Activated naive CD8-positive, alpha-beta T cell treated with anti-CD3 and anti-CD28 coated beads for 36 hours (primary cell): ENCODE measurements at regions not wholly inside any gene's neighbourhood (a gene's known extent, or its start where the extent isn't known, plus 50 kb on each side); places are given as distances from the start of the nearest gene placed in this dataset.

ENCODE experiments used
- DNase-seq: peaks from one replicate; pipeline ENCODE4 v3.0.0; 2021
- H3K27ac Mint-ChIP-seq: one replicate; pipeline ENCODE4 v1.8.0; 2022; ENCODE audit warnings: mild to moderate bottlenecking, moderate library complexity, mixed read lengths
- H3K27me3 Mint-ChIP-seq: one replicate; pipeline ENCODE4 v1.8.0; 2022; ENCODE audit warnings: mild to moderate bottlenecking, mixed read lengths
- H3K36me3 Mint-ChIP-seq: one replicate; pipeline ENCODE4 v1.8.0; 2021; ENCODE audit warnings: mild to moderate bottlenecking, mixed read lengths
- H3K4me1 Mint-ChIP-seq: one replicate; pipeline ENCODE4 v1.8.0; 2021; ENCODE audit warnings: mixed read lengths
- H3K4me3 Mint-ChIP-seq: one replicate; pipeline ENCODE4 v1.8.0; 2022; ENCODE audit warnings: mild to moderate bottlenecking, moderate library complexity, mixed read lengths
- H3K9me3 Mint-ChIP-seq: one replicate; pipeline ENCODE4 v1.8.0; 2022; ENCODE audit warnings: mixed read lengths

- Mint-ChIP-seq H3K4me3 (no peak overlapping the region), H3K36me3 (no peaks in the 10 kb centered on the region), H3K9me3 (no peaks in the 10 kb centered on the region), H3K27ac (no peak overlapping the region), H3K27me3 (no peaks in the 10 kb centered on the region), H3K4me1 (no peaks in the 10 kb centered on the region)
- DNase-seq, result no peak
Observed at GRCh38 chr2:16408331-16409005, 257.2 kb downstream of the CYRIA start.

- Mint-ChIP-seq H3K27me3 (no peaks in the 10 kb centered on the region), H3K4me3 (no peak overlapping the region), H3K9me3 (no peaks in the 10 kb centered on the region), H3K27ac (no peak overlapping the region), H3K36me3 (no peaks in the 10 kb centered on the region), H3K4me1 (no peaks in the 10 kb centered on the region)
- no peak for DNase-seq
Observed at GRCh38 chr2:16407358-16407757, 258.3 kb downstream of the CYRIA start.

GRCh38 chr2:16406496-16407289, 258.9 kb downstream of the CYRIA start:
- no peaks in the 10 kb centered on the region for H3K27me3 Mint-ChIP-seq
- no peaks in the 10 kb centered on the region for H3K9me3 Mint-ChIP-seq
- no peak overlapping the region for H3K4me3 Mint-ChIP-seq
- no peak overlapping the region for H3K27ac Mint-ChIP-seq
- no peaks in the 10 kb centered on the region for H3K36me3 Mint-ChIP-seq
- H3K4me1 Mint-ChIP-seq, result no peaks in the 10 kb centered on the region
- DNase-seq, result no peak

GRCh38 chr2:16405551-16405950, 260.1 kb downstream of the CYRIA start:
- Mint-ChIP-seq H3K27me3 (no peaks in the 10 kb centered on the region), H3K9me3 (no peaks in the 10 kb centered on the region), H3K4me3 (no peak overlapping the region), H3K4me1 (no peaks in the 10 kb centered on the region), H3K27ac (no peak overlapping the region), H3K36me3 (no peaks in the 10 kb centered on the region)
- no peak for DNase-seq

- no peaks in the 10 kb centered on the region for H3K36me3 Mint-ChIP-seq
- no peaks in the 10 kb centered on the region for H3K4me1 Mint-ChIP-seq
- no peak for DNase-seq
- no peak overlapping the region for H3K4me3 Mint-ChIP-seq
- no peaks in the 10 kb centered on the region for H3K9me3 Mint-ChIP-seq
- H3K27me3 Mint-ChIP-seq, result no peaks in the 10 kb centered on the region
- H3K27ac Mint-ChIP-seq, result no peak overlapping the region
Observed at GRCh38 chr2:16404551-16405300, 260.9 kb downstream of the CYRIA start.

- Mint-ChIP-seq H3K27me3 (no peaks in the 10 kb centered on the region), H3K27ac (no peak overlapping the region), H3K4me3 (no peak overlapping the region), H3K36me3 (no peaks in the 10 kb centered on the region), H3K4me1 (no peaks in the 10 kb centered on the region), H3K9me3 (no peaks in the 10 kb centered on the region)
- no peak for DNase-seq
Observed at GRCh38 chr2:16404146-16404545, 261.5 kb downstream of the CYRIA start.

GRCh38 chr2:16402891-16403290, 262.7 kb downstream of the CYRIA start:
- Mint-ChIP-seq H3K27me3 (no peaks in the 10 kb centered on the region), H3K9me3 (no peaks in the 10 kb centered on the region), H3K27ac (no peak overlapping the region), H3K4me3 (no peak overlapping the region), H3K36me3 (no peaks in the 10 kb centered on the region), H3K4me1 (no peaks in the 10 kb centered on the region)
- no peak for DNase-seq

- Mint-ChIP-seq H3K9me3 (no peaks in the 10 kb centered on the region), H3K27me3 (no peaks in the 10 kb centered on the region), H3K4me1 (no peaks in the 10 kb centered on the region), H3K27ac (no peak overlapping the region), H3K36me3 (no peaks in the 10 kb centered on the region), H3K4me3 (no peak overlapping the region)
- DNase-seq, result no peak
Observed at GRCh38 chr2:16401761-16402300, 263.8 kb downstream of the CYRIA start.

- no peaks in the 10 kb centered on the region for H3K4me1 Mint-ChIP-seq
- DNase-seq, result no peak
- H3K27me3 Mint-ChIP-seq, result no peaks in the 10 kb centered on the region
- H3K4me3 Mint-ChIP-seq, result no peak overlapping the region
- no peaks in the 10 kb centered on the region for H3K36me3 Mint-ChIP-seq
- no peak overlapping the region for H3K27ac Mint-ChIP-seq
- H3K9me3 Mint-ChIP-seq, result no peaks in the 10 kb centered on the region
Observed at GRCh38 chr2:16400127-16400623, 265.5 kb downstream of the CYRIA start.

- no peaks in the 10 kb centered on the region for H3K27me3 Mint-ChIP-seq
- H3K9me3 Mint-ChIP-seq, result no peaks in the 10 kb centered on the region
- no peaks in the 10 kb centered on the region for H3K4me1 Mint-ChIP-seq
- H3K27ac Mint-ChIP-seq, result no peak overlapping the region
- H3K36me3 Mint-ChIP-seq, result no peaks in the 10 kb centered on the region
- no peak for DNase-seq
- no peak overlapping the region for H3K4me3 Mint-ChIP-seq
Observed at GRCh38 chr2:16398486-16399043, 267.1 kb downstream of the CYRIA start.

GRCh38 chr2:16397681-16398475, 267.8 kb downstream of the CYRIA start:
- Mint-ChIP-seq H3K36me3 (no peaks in the 10 kb centered on the region), H3K4me1 (no peaks in the 10 kb centered on the region), H3K9me3 (no peaks in the 10 kb centered on the region), H3K27ac (no peak overlapping the region), H3K4me3 (no peak overlapping the region), H3K27me3 (no peaks in the 10 kb centered on the region)
- DNase-seq, result no peak

- Mint-ChIP-seq H3K4me3 (no peak overlapping the region), H3K27ac (no peak overlapping the region), H3K9me3 (no peaks in the 10 kb centered on the region), H3K4me1 (no peaks in the 10 kb centered on the region), H3K27me3 (no peaks in the 10 kb centered on the region), H3K36me3 (no peaks in the 10 kb centered on the region)
- DNase-seq, result no peak
Observed at GRCh38 chr2:16396986-16397385, 268.6 kb downstream of the CYRIA start.

GRCh38 chr2:16396171-16396570, 269.5 kb downstream of the CYRIA start:
- no peak overlapping the region for H3K4me3 Mint-ChIP-seq
- H3K27me3 Mint-ChIP-seq, result no peaks in the 10 kb centered on the region
- no peaks in the 10 kb centered on the region for H3K36me3 Mint-ChIP-seq
- H3K9me3 Mint-ChIP-seq, result no peaks in the 10 kb centered on the region
- no peak for DNase-seq
- H3K4me1 Mint-ChIP-seq, result no peaks in the 10 kb centered on the region
- no peak overlapping the region for H3K27ac Mint-ChIP-seq

GRCh38 chr2:16395601-16396000, 270.0 kb downstream of the CYRIA start:
- H3K4me1 Mint-ChIP-seq, result no peaks in the 10 kb centered on the region
- no peak overlapping the region for H3K4me3 Mint-ChIP-seq
- H3K9me3 Mint-ChIP-seq, result no peaks in the 10 kb centered on the region
- no peaks in the 10 kb centered on the region for H3K27me3 Mint-ChIP-seq
- no peaks in the 10 kb centered on the region for H3K36me3 Mint-ChIP-seq
- no peak overlapping the region for H3K27ac Mint-ChIP-seq
- no peak for DNase-seq
